Transverse colon (tissue), 4 donors: ENCODE measurements at regions not wholly inside any gene's neighbourhood (a gene's known extent, or its start where the extent isn't known, plus 50 kb on each side); places are given as distances from the start of the nearest gene placed in this dataset.

Experiments
- CTCF ChIP-seq, 5 experiments: fragments of 200-600 bp in 3 of 5; fragments of 450-650 bp in 2 of 5; sonication (generic) in 3 of 5; IDR thresholded peaks; 1 replicate in 2 of 5; 2 replicates in 3 of 5; pipeline ENCODE4 v1.5.1; 2016 to 2017; ENCODE audit warnings: antibody characterized with exemption in 5 of 5, inconsistent platforms in 3 of 5, mild to moderate bottlenecking in 2 of 5, moderate library complexity in 1 of 5
- POLR2A ChIP-seq: fragments of 450-650 bp; IDR thresholded peaks from one replicate; pipeline ENCODE4 v1.6.1; 2016; ENCODE audit warnings: antibody characterized with exemption, mild to moderate bottlenecking, moderate library complexity
- POLR2AphosphoS5 ChIP-seq, 3 donors: sonication (generic); formaldehyde crosslinking; IDR thresholded peaks; one replicate each; pipeline ENCODE4 v1.6.1; 2016; ENCODE audit warnings: antibody characterized with exemption in 3 of 3

- TF ChIP-seq POLR2A: no peak
- TF ChIP-seq CTCF (IDR thresholded peaks at IDR 0.05): no peak
- TF ChIP-seq POLR2AphosphoS5 (IDR thresholded peaks at IDR 0.05): no peak
Measured at GRCh38 chr13:19052180-19052579, 129.4 kb downstream of the TUBA3C start.
